Stimulated activated CD8-positive, alpha-beta memory T cell treated with anti-CD3 and anti-CD28 coated beads, Interleukin-12 subunit alpha, Interleukin-12 subunit beta, amount 100 ng/mL, for 24 hours (primary cell): ENCODE measurements at regions not wholly inside any gene's neighbourhood (a gene's known extent, or its start where the extent isn't known, plus 50 kb on each side); places are given as distances from the start of the nearest gene placed in this dataset.
"Not testable (repeated sequence)": the region's sequence is repeated elsewhere in the genome, so short reads cannot be mapped to it uniquely, and the experiment has no call there.

Source experiments
- DNase-seq: peaks from one replicate; pipeline ENCODE4 v3.0.0-alpha.2; 2020; ENCODE audit errors: extremely low read depth

DNA sequence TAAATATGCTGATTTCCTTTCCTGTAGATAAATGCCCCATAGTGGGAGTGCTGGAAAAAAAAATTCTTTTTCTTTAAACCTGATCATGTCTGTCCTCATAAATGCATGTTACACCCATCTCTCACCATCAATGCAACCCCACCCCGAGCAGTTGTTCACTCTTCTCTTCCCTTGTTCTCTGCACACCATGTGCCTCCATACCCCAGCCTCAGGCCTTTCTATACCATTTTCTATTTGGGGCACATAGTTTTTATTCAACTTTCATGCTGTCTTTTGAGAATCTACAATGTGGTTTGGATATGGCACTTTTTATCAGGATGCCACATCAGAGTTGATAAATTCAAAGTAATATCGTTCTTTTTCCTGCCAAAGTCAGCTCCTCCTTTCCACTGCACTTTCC lies 202.6 kb downstream of the POTED start:
- not testable (repeated sequence) for DNase-seq

DNA sequence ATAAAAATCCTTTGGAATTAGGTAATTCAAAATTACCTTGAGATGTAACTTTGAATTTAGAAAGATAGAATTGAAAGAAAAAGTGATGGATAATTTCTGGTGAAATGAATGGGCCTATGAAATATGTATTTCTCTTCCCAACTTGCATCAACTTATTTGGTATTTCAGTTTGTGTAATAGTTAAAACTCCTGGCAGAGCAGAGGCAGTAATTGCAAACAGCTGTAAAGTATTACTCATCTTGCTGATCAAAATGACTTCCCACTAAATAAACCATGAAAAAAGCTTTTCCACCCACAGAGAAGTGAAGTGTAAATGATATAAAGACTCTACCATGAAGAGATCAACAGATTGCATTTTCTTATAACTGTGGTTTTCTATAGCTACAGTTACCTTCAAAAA lies 201.0 kb downstream of the POTED start:
- DNase-seq, result not testable (repeated sequence)

DNA sequence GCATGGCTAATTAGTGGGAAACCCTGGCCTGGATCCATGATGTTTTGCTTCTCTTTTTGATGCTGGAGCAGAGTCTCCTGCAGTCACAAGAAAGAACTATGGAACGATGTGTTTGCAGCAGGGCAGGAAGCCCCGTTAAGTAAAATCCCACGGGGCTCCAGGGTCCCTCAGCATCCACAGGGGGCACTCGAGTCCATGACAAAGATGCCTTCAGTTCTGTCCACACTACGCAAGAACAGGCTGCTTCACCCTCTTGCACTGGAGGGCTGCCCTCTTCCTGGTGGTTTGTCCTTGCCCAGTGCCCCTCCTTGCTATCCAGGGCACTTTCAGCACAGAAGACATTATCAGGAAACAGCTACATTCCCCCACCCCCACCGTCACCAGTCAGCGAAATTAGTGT lies 196.9 kb downstream of the POTED start:
- not testable (repeated sequence) for DNase-seq

DNA sequence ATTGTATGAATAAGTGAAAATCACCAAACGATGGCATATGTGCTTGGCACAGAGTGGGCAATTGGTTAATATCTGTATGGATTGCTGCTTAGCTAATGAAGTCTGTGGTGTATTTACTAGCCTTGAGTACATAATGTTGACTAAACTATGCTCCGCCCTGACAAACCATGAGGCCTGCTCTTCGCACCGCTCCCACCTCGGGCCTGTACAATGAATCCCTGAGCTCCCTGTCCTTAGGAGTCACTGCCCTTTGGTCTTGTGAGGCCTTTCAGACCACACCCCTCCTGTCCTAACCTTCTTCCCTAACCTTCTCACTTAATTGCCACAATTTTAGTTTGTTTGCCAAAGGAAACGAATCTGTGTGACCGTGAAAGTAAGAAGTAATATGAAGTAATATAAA lies 193.2 kb downstream of the POTED start:
- DNase-seq, result not testable (repeated sequence)
